Neural cell (in vitro differentiated cells): ENCODE measurements at regions not wholly inside any gene's neighbourhood (a gene's known extent, or its start where the extent isn't known, plus 50 kb on each side); places are given as distances from the start of the nearest gene placed in this dataset.

ENCODE experiments used
- CTCF ChIP-seq: fragments of 450-650 bp; IDR thresholded peaks from 2 replicates; pipeline ENCODE4 v1.5.1; 2014; ENCODE audit warnings: antibody characterized with exemption, mild to moderate bottlenecking, moderate library complexity; ENCODE audit not compliant: poor library complexity, severe bottlenecking
- EP300 ChIP-seq: fragments of 450-650 bp; conservative IDR thresholded peaks from 2 replicates; pipeline ENCODE4 v1.6.1; 2014; ENCODE audit warnings: antibody characterized with exemption, mild to moderate bottlenecking, moderate library complexity; ENCODE audit not compliant: poor library complexity, severe bottlenecking
- EZH2 ChIP-seq: fragments of 200-600, 300-800 bp; shearing (Covaris generic), sonication (generic); IDR thresholded peaks from 2 replicates; pipeline ENCODE4 v1.6.1; 2014; ENCODE audit warnings: antibody characterized with exemption, low read length, borderline replicate concordance, mild to moderate bottlenecking; ENCODE audit not compliant: insufficient read depth, poor library complexity, severe bottlenecking
- MXI1 ChIP-seq: fragments of 450-650 bp; conservative IDR thresholded peaks from 2 replicates; pipeline ENCODE4 v1.6.1; 2014; ENCODE audit warnings: antibody characterized with exemption, mild to moderate bottlenecking; ENCODE audit not compliant: poor library complexity, severe bottlenecking
- POLR2AphosphoS5 ChIP-seq: IDR thresholded peaks from 2 replicates; pipeline ENCODE4 v1.6.1; 2012
- SMC3 ChIP-seq: fragments of 450-650 bp; conservative IDR thresholded peaks from 2 replicates; pipeline ENCODE4 v1.6.1; 2014; ENCODE audit warnings: antibody characterized with exemption, mild to moderate bottlenecking, moderate library complexity; ENCODE audit not compliant: poor library complexity

GRCh38 chr22:27142286-27142685, 484.9 kb downstream of the MIAT start:
- TF ChIP-seq CTCF (no peak), EP300 (no peak), EZH2 (no peak), POLR2AphosphoS5 (no peak), SMC3 (no peak), MXI1 (no peak)
